GM21576 (cell line): ENCODE measurements at regions not wholly inside any gene's neighbourhood (a gene's known extent, or its start where the extent isn't known, plus 50 kb on each side); places are given as distances from the start of the nearest gene placed in this dataset.
"Not testable (repeated sequence)": the region's sequence is repeated elsewhere in the genome, so short reads cannot be mapped to it uniquely, and the experiment has no call there.

ENCODE experiments used
- ATAC-seq: cut with Tn5 transposase; IDR thresholded peaks from one replicate; pipeline ENCODE4 v1.9.1; 2021; ENCODE audit warnings: mild to moderate bottlenecking, moderate library complexity; ENCODE audit not compliant: unreplicated experiment

DNA sequence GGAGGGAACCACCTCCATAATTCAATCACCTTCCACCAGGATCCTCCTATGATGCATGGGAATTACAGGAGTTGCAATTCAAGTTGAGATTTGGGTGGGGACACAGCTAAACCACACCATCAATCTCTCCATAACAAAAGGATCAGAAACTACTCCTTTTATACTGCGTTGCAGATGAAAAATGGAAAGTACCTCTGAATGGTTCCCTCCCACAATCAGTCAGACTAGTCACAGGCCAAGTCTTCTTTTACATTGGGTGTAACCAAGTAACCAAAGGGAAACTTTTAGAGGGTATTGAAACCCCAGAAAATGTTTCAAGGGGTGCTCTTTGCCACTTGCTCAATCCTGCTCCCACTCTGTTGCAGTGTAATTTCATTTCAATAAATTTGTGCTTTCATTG, 504.3 kb upstream of the CNTN3 start:
- ATAC-seq: no peak

DNA sequence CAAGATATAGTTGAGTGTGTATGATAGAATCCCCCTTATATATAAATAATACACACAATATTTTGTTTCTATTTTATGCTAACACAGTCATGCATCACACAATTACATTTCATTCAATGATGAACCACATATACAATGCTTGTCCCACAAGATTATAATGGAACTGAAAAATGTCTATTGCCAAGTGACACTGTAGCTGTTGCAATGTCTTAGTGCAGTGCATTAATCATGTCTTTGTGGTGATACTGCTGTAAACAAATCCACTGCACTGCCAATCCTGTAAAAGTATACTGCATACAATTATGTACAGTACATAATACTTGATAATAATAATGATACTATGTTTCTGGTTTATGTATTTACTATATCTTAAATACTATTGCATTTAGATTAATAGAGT, 512.1 kb upstream of the CNTN3 start:
- ATAC-seq: no peak

DNA sequence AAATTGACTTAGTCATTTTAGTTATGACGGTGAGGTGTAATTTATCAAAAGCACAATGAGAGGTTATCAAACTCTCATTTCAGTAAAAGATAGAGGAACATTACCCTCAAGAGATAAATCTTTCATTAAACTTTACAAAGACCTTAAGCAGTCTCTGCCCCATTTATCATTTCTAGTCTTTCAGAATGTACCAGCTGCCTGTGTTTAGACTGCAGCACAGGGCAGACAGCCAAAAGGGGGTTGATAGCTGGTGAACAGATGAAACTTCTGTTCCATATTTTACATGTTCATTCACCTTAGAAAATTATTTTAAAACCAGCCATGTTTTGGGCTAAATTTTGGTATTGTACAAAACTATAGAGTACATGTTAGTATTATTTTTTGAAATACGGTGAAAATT, 514.6 kb upstream of the CNTN3 start:
- ATAC-seq: no peak

DNA sequence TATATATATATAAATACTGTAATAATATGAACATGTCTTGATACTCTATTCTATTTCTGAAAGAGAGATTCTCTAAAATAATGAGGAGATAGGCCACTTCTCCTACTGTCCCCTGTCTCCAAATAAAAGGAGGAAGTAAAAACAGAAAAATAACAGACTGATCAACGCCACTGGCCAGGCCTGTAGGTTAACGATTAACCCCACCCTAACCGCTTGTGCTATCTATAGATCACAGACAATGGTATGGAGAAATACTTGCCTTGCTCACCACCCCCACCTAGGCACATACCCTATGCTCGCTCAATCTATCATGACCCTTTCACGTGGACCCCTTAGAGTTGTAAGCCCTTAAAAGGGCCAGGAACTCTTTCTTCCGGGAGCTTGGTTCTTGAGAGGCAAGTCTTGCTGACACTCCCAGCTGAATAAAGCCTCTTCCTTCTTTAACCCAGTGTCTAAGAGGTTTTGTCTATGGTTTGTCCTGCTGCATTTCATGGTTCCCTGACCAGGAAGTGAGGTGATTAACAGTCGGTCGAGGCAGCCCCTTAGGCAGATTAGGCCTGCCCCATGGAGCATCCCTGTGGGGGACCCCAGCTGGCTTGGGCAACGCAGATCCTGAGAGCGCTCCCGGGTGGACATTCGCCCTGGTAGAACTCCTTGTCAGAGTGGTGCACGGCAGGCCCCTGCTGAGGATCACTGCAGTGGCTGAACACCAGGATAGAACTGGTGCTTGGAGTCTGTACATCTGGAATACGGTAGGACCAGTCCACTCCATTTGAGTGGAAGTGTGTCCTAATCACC, 521.8 kb upstream of the CNTN3 start:
- ATAC-seq: no peak

DNA sequence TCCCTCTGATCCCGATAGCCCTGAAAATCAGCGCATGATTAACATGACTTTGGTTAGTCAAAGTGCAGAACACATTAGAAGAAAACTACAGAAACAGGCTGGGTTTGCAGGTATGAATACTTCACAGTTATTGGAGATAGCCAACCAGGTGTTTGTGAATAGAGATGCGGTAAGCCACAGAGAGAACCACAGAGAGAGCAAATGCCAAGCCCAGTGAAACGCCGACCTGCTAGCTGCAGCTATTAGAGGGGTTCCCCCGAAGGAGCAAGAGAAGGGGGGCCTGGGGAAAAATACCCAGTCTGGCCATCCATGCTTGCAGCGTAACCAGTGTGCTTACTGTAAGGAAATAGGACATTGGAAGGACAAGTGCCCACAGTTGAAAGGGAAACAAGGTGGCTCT, 523.9 kb upstream of the CNTN3 start:
- no peak for ATAC-seq

DNA sequence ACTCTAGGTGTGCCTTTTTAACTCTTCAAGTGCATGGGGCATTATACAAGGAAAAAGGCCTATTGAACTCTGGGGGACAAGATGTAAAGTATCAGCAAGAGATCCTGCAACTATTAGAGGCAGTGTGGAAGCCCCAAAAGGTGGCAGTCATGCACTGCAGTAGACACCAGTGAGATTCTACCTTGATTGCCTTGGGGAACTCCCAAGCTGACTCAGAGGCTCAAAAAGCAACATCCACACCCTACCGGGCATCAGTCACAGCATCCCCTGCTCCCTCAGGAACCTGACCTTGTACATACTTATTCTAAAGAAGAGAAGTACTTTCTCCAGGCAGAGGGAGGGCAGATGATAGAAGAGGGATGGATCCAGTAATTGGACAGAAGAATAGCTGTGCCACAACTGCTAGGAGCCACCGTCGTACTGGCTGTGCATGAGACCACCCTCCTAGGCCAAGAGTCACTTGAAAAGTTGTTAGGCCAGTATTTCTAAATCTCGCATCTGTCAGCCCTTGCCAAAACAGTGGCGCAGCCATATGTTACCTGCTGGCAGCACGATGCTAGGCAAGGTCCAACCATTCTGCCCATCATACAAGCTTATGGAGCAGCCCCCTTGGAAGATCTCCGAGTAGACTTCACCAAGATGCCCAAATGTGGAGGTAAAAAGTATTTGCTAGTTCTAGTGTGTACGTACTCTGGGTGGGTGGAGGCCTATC, 523.1 kb upstream of the FRG2C start:
- ATAC-seq: no peak

DNA sequence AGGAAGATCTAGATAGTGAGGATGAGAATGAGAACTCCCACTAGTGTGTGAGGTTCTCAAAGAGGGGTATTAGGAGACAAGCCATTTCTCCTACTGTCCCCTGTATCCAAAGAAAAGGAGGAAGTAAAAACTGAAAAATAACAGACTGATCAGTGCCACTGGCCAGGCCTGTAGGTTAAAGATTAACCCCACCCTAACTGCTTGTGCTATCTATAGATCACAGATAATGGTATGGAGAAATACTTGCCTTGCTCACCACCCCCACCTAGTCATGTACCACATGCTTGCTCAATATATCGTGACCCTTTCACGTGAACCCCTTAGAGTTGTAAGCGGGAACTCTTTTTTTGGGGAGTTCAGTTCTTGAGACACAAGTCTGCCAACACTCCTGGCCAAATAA, 519.7 kb upstream of the FRG2C start:
- ATAC-seq: no peak

DNA sequence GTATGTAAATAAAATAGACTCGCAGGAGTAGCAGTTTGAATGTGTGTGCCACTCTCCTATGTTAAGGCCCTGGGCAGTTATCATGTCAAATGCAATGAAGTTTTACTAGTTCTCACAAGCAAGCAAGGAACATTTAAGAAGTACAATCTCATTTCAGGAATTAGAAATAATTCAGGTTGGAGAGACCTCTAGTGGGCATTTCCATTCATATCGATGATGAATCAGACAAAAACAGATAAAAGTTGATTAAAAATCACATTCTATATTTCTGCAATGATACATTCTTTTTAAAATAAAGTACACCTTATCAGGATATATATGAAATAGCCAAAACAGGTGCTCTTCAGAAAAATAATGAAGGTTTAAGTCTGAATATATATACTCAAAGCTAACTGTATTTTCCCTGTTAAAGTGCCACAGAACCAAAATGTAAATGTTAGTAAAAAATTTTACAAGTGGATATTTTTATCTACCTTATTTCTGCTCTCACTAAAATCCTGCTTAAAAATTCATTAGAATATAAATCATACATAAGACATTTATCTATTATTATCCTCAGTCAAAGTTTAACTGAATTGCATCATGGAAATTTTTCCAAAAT, 492.4 kb upstream of the FRG2C start:
- no peak for ATAC-seq

DNA sequence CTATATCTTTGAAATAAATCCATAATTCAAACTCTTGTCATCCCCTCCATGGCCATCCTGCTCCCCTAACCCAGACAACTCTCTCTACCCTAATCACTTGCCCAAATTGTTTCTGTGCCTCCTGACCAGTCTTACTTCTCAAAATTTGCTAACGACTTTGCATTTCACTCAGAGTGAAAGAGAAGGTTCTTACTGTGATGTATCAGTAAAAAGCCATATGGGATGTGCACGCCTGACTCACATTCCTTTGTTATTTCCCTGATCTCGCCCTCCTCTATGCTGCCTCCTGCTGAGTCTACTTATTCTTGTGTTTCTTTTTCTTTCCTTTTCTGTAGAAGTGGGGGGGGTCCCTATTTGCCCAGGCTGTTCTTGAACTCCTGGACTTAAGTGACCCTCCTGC, 487.2 kb upstream of the FRG2C start:
- ATAC-seq: no peak

DNA sequence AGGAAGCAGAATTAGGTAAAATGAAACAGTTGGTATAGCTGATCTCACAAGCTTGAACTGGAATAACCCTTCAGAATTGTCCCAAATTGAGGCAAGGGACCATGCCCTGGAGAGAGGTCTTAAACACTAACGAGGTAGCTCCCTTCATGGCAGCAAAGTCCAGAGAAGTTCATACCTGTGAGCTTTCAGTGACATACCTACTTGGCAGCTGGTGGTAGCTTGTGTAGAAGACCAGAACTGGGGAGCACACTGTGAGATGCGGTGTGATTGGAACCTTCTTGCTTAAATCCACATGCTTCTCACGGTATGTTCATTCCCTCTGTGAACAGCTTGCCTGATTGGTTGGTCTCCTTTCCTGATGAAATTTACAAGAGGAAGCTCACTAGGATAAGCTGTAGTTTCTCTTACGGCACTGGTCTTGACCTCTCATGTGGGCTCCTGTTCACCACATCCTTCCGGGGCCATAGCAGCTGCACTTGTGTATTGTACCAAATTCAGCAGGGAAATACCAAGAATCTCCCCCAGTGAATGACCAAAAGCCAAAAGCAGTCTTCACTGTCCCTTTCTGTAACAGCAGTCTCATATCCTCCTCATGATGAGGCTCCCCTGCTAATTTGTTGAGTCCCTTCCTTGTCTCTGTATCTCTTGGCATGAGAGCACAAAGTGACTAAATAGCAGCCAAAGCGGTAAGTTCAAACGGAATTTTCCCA, 483.7 kb upstream of the FRG2C start:
- ATAC-seq: no peak

DNA sequence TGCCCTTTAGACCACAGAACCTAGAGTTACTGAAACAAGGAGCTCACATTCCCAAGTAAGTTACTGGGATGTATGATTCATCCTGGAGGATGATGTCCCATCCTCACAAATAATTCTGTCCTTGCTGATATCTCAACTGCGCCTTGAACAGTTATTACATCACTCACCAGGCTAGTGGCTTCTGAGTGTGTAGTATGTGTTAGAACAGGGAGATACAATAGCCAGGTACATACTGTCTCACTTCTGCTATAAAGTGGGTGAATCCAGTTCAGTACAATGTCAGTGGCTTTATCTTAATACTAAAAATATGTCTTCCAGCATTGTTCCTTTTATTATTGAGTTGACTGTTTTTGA, 483.2 kb upstream of the FRG2C start:
- no peak for ATAC-seq

DNA sequence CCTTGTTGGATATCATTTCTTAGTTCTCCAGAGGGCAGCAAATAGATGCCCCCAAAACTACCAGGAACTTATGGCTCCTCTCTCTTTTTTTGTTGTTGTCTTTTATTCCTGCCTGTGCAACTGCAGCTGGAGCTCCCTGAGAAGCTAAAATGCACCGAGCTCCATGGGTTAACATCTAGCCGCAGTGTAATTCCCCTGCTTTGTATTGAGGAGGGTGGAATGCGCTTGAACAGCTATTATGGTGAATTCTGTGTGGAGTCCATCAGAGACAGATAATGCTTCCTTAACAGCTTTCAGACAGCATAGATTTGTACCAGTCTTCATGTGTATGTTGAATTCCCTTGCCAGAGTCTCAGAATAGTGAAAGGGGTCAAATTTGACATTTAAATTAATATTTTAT, 475.2 kb upstream of the FRG2C start:
- ATAC-seq: no peak

DNA sequence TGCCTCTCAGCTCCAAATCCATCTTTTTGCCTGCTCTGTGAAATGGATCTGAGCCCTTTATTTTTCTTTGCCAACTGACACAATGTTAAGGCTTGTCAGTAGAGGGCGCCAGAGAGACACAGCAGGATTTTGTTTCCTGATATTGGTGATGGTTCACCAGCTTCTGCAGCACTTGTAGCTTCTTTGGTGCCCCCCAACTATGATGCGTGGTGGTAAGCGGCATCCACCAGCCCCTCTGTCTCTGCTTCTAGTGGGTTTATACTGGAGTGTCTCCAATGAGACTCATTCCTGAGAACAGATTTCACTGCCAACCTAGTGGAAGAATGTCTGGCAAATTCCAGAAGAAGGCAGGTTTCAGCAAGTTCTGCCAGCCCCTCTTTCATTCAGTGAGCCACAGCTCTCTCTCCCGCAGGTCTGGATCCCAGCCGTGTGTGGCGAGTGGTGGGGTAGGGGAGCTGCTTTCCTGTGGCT, 471.9 kb upstream of the FRG2C start:
- peak; percentile 80 for ATAC-seq

DNA sequence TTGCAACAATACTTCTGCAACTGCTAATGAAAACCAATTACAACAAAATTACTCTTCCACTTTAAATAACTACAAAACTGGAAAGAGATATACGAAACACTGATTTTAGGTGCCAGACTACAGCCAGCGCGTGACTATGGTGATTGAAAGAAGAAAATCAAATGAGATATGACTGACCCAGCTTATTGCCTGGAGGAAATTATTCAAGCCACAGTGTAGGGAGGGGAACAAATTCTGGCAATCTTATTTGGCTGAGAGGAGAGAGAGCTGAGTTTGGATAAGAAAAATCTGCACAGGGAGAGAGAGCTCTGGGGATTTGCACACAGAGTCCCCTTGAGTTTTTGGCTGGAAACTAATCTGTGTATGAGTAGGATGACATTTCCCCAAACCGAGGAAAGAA, 470.3 kb upstream of the FRG2C start:
- no peak for ATAC-seq

DNA sequence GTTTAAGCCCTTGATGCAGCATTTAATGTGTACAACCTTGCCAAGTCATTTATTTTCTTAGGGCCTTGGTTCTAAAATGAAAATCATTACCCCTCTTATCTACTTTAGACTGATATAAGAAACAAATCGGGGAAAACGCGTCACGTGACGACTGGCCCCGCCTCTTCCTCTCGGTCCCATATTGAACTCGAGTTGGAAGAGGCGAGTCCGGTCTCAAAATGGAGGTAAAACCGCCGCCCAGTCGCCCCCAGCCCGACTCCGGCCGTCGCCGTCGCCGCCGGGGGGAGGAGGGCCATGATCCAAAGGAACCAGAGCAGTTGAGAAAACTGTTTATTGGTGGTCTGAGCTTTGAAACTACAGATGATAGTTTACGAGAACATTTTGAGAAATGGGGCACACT, 449.8 kb upstream of the FRG2C start:
- ATAC-seq: not testable (repeated sequence)

DNA sequence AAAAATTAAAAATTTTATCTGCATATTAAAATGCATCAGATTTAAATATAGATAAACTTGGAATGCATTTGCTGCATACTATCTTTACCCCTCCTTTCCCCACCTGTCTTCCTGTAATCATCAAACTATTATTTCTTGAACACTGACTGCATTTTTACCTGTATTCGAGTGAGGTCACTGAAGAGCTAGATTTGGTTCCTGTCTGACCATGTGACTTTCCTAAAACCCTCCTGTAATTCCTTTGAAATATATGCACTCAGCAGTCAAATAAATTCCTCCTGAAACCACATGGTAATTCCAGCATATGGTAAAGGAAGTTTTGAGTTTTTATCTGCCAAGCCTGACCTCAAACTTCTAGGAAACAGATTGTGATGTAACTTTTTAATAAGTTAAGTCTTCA, 445.6 kb upstream of the FRG2C start:
- no peak for ATAC-seq

DNA sequence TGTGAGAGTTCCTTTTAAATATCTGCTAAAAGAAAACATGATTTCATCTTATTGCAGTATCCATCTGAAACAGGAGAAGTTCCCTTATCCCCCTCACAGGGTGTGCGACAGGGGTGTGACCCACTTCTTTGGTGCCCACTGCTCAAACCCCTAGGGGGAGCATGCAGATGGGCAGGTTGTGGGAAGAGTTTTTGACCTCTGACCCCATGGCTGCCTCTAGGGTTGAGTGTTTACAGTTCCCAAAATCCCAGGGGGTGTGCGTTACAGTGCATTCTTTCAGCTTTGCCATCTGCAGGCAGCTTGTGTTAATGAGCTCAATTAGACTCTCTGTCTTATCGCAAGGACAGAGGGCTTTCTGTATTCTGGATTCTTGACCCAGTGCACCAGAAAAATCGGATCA, 443.2 kb upstream of the FRG2C start:
- no peak for ATAC-seq

DNA sequence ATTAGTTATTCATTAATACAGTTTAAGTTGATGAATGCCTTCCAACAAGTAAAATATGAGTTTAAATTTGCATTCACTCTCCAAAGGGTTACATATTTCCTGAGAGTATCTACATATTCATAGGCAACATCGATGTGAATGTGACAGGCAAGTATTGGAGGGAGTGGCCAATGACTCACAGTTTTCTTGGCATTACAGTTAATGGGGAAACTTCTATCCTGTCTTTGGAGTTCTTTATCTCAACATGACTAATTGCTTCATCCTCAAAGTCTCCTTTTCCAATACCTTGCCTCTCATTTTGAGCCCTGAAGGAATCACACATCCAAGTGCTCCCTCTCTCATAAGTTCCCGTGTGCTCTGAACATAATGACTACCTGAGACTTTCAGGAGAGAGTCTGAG, 439.7 kb upstream of the FRG2C start:
- ATAC-seq: no peak

DNA sequence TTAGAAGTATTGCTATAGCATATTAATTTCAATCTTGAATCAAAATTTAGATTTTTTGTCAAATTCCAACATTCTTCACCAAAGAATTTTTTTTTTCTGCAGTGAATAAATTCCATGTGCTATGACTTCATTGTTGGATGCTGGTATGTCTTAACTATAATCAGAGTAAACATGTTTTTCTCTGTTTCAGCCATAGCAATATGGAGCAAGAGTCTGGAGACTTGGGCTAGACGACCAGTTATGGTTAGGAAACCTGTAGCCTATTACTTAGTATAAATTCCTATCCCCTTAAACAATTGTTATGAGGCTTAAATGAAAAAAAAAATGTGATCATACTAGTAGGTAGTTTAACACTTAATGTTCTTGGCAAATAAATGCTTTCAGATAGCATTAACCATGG, 431.9 kb upstream of the FRG2C start:
- no peak for ATAC-seq

DNA sequence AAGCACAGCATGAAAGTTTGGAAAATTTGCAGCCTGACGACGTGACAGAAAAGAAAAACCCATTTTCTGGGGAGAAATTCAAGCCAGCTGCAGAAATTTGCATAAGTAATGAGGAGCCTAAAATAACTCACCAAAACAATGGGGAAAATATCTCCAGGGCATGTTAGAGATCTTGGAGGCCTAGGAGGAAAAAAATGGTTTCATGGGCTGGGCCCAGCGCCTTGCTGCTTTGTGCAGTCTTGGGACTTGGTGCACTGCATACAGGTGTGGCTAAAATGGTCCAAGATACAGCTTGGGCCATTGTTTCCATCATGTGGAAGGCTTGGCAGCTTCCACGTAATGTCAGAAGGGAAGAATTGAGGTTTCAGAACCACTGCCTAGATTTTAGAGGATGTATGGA, 428.5 kb upstream of the FRG2C start:
- no peak for ATAC-seq

DNA sequence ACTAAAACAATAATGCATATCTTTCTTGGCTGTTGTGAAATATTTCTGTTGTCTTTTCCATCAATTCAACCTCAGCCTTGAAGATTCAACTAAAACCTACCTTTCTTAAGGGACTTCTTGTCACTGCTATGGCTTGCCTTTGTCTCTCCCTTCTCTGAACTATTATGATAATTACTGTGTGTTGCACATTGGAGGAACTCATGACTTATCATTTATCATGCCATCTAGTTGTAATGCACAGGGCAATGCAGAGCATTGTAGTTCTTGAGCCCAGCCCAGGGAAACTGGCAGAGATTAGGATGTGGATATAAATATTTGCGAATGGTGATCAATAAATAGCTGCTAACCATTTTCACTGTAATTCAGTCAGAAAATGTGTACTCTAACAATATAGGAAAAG, 427.1 kb upstream of the FRG2C start:
- no peak for ATAC-seq

DNA sequence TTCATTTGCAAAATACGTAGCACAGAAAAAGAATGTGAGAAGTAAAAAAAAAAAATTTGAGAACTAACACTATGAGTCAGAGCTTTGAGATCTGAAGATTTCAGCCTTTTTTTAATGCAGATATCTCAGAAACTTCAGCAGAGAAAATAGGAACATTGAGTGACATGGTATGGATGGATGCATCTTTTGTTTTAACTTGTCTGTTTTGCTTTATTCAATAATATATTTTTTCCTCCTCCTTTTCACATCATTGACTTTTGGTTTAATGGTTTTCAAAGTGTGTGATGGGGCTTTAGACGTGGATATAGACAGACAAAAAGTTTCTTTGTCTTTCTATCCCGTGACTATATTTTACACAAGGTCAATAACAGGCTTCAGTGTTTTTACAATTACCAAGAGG, 426.7 kb upstream of the FRG2C start:
- ATAC-seq: no peak
